Activated CD4-positive, alpha-beta T cell treated with anti-CD3 and anti-CD28 coated beads, Interleukin-2, amount 10 ng/mL, durations not matched to agents 7 days and 5 days (primary cell): ENCODE measurements at regions not wholly inside any gene's neighbourhood (a gene's known extent, or its start where the extent isn't known, plus 50 kb on each side); places are given as distances from the start of the nearest gene placed in this dataset.

Source experiments
- CTCF ChIA-PET: fragments of 350-600 bp; sonication (Branson Sonifier 250); formaldehyde crosslinking; loops from one replicate; lab custom pipeline; 2021; ENCODE audit warnings: antibody characterized with exemption; lab: Charles Lee
- POLR2A ChIA-PET: fragments of 350-600 bp; sonication (Branson Sonifier 250); formaldehyde crosslinking; loops from one replicate; lab custom pipeline; 2021; ENCODE audit warnings: antibody characterized with exemption; lab: Charles Lee
- DNase-seq: peaks from one replicate; pipeline ENCODE4 v3.0.0-alpha.2; 2020
- H3K27ac Mint-ChIP-seq: one replicate; pipeline ENCODE4 v1.8.0; 2021; ENCODE audit warnings: mild to moderate bottlenecking, moderate library complexity, mixed read lengths
- H3K27me3 Mint-ChIP-seq: one replicate; pipeline ENCODE4 v1.8.0; 2021; ENCODE audit warnings: mixed read lengths
- H3K36me3 Mint-ChIP-seq: one replicate; pipeline ENCODE4 v1.8.0; 2021; ENCODE audit warnings: low read depth, mixed read lengths
- H3K4me1 Mint-ChIP-seq: one replicate; pipeline ENCODE4 v1.8.0; 2021; ENCODE audit warnings: mixed read lengths
- H3K4me3 Mint-ChIP-seq: one replicate; pipeline ENCODE4 v1.8.0; 2021; ENCODE audit warnings: mild to moderate bottlenecking, moderate library complexity, mixed read lengths
- H3K9me3 Mint-ChIP-seq: one replicate; pipeline ENCODE4 v1.8.0; 2021; ENCODE audit warnings: mixed read lengths

GRCh38 chr3:25239042-25239441, 189.0 kb upstream of the RARB start:
- DNase-seq = no peak
- no peak overlapping the region for H3K27ac Mint-ChIP-seq
- H3K4me3 Mint-ChIP-seq = no peak overlapping the region
- ChIA-PET CTCF (no interaction called here), POLR2A (no interaction called here)
- H3K36me3 Mint-ChIP-seq = no peaks in the 10 kb centered on the region
- no peaks in the 10 kb centered on the region for H3K27me3 Mint-ChIP-seq
- H3K4me1 Mint-ChIP-seq = no peaks in the 10 kb centered on the region
- peaks cover 2% of the 10 kb centered on the region for H3K9me3 Mint-ChIP-seq

DNA sequence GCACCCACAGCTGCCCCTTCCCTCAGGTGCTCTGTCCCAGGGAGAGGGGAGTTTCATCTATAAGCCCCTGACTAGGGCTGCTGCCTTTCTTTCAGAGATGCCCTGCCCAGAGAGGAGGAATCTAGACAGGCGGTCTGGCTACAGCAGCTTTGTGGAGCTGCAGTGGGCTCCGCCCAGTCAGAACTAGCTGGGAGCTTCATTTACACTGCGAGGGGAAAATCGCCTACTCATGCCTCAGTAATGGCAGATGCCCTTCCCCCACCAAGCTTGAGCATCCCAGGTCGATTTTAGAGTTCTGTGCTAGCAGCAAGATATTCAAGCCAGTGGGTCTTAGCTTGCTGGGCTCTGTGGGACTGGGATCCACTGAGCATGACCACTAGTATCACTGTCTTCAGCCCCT, 181.2 kb upstream of the RARB start:
- Mint-ChIP-seq H3K27ac (no peak overlapping the region), H3K27me3 (no peaks in the 10 kb centered on the region), H3K36me3 (no peaks in the 10 kb centered on the region), H3K9me3 (peaks cover 11% of the 10 kb centered on the region), H3K4me3 (no peak overlapping the region), H3K4me1 (no peaks in the 10 kb centered on the region)
- ChIA-PET CTCF (no interaction called here), POLR2A (no interaction called here)
- DNase-seq = no peak

GRCh38 chr3:25252291-25252690, 175.8 kb upstream of the RARB start:
- POLR2A ChIA-PET = no interaction called here

GRCh38 chr3:25257026-25257425, 171.0 kb upstream of the RARB start:
- Mint-ChIP-seq H3K9me3 (peaks cover 2% of the 10 kb centered on the region), H3K4me1 (no peaks in the 10 kb centered on the region), H3K4me3 (no peak overlapping the region), H3K36me3 (no peaks in the 10 kb centered on the region), H3K27me3 (no peaks in the 10 kb centered on the region), H3K27ac (no peak overlapping the region)
- ChIA-PET CTCF (no interaction called here), POLR2A (no interaction called here)
- DNase-seq = no peak

More at GRCh38 chr3:25252291-25252690, 175.8 kb upstream of the RARB start:
- Mint-ChIP-seq H3K4me3 (no peak overlapping the region), H3K27me3 (no peaks in the 10 kb centered on the region), H3K36me3 (no peaks in the 10 kb centered on the region), H3K27ac (no peak overlapping the region), H3K9me3 (peaks cover 7% of the 10 kb centered on the region), H3K4me1 (no peaks in the 10 kb centered on the region)
- DNase-seq = no peak
- CTCF ChIA-PET = no interaction called here

GRCh38 chr3:25259871-25260270, 168.2 kb upstream of the RARB start:
- Mint-ChIP-seq H3K27ac (no peak overlapping the region), H3K9me3 (peaks cover 2% of the 10 kb centered on the region), H3K4me1 (no peaks in the 10 kb centered on the region), H3K36me3 (no peaks in the 10 kb centered on the region), H3K27me3 (no peaks in the 10 kb centered on the region), H3K4me3 (no peak overlapping the region)
- POLR2A ChIA-PET = no interaction called here
- CTCF ChIA-PET = no interaction called here
- DNase-seq = no peak

GRCh38 chr3:25262322-25262721, 165.7 kb upstream of the RARB start:
- no peaks in the 10 kb centered on the region for H3K4me1 Mint-ChIP-seq
- POLR2A ChIA-PET = no interaction called here
- no peaks in the 10 kb centered on the region for H3K36me3 Mint-ChIP-seq
- no peaks in the 10 kb centered on the region for H3K27me3 Mint-ChIP-seq
- H3K9me3 Mint-ChIP-seq = peaks cover 2% of the 10 kb centered on the region
- no peak overlapping the region for H3K4me3 Mint-ChIP-seq
- no peak overlapping the region for H3K27ac Mint-ChIP-seq
- no peak for DNase-seq
- CTCF ChIA-PET = no interaction called here

- ChIA-PET POLR2A (no interaction called here), CTCF (interaction anchor here (0.5 kb wide), 1 partner anchor 910 kb away, joined by 4 read pairs; no protein-coding TSS in a partner anchor)
- Mint-ChIP-seq H3K4me3 (no peak overlapping the region), H3K27ac (no peak overlapping the region), H3K27me3 (no peaks in the 10 kb centered on the region), H3K9me3 (no peaks in the 10 kb centered on the region), H3K4me1 (no peaks in the 10 kb centered on the region), H3K36me3 (no peaks in the 10 kb centered on the region)
- no peak for DNase-seq
Measured at GRCh38 chr3:25265284-25265683, 162.8 kb upstream of the RARB start.

DNA sequence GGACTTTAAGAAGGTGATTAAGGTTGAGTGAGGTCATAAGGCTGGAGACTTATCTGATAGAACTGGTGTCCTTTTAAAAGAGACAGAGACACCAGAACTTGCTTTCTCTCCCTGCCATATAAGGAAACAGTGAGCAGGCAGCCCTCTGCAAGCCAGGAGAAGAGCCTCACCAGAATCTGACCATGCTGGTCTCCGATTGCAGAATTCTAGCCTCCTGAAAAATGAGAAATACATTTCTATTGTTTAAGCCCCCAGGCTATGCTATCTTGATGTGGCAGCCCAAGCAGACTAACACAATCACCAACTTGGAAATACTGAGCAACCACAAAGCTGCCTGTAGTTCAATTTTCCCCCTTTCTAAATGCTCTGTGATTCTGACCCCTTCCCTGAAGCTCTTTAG, 161.4 kb upstream of the RARB start:
- ChIA-PET CTCF (no interaction called here), POLR2A (no interaction called here)
- no peak for DNase-seq

DNA sequence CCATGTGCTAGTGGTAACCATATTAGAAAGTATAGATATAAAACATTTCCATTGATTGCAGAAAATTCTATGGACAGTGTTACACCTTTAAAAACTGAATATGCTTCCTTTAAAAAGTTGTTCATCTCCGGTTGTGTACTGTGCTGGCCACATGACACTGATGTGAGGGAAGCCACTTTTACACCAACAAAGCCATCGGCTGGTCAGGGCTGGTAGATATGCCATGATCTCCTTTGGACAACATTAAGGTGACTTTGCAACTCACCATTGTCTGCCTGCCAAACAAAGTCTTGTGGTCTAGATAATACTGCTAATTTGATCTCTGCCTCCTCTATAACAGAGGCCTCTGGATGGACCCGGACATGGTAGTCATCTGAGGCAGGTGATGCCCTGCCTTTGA, 156.0 kb upstream of the RARB start:
- POLR2A ChIA-PET = no interaction called here
- no peak for DNase-seq
- Mint-ChIP-seq H3K27me3 (no peaks in the 10 kb centered on the region), H3K36me3 (no peaks in the 10 kb centered on the region), H3K9me3 (peaks cover 2% of the 10 kb centered on the region), H3K4me3 (no peak overlapping the region), H3K27ac (no peak overlapping the region), H3K4me1 (no peaks in the 10 kb centered on the region)
- CTCF ChIA-PET = no interaction called here

More for the DNA sequence above, 161.4 kb upstream of the RARB start:
- peaks cover 2% of the 10 kb centered on the region for H3K9me3 Mint-ChIP-seq
- H3K27me3 Mint-ChIP-seq = no peaks in the 10 kb centered on the region
- H3K27ac Mint-ChIP-seq = no peak overlapping the region
- H3K4me3 Mint-ChIP-seq = no peak overlapping the region
- H3K4me1 Mint-ChIP-seq = no peaks in the 10 kb centered on the region
- H3K36me3 Mint-ChIP-seq = no peaks in the 10 kb centered on the region

DNA sequence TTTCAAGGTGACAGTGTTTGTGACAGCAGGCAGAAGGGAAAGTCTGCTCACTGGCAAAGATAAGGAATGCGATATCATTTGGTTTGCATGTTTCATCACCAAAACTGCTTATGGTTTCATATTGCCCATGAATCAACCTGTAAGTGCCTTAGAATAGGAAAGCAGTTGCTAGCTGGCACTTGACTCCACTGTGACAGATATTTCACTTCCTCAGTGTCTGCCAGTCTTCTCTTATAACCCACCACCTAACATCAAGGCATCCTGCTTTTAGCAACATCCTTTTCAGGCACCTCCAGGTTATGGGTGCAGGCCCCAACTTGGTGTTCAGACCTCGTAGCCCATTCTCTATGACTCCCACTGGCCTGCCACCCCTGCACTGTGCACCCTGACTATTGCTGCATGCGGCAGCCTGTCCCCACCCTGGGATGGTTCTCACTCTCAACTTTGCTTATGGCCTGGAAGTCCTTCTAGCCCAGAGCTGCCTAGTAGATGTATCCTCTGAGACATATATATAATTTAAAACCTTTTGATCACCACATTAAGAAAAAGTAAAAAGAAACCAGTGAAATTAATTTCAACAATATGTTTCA, 154.4 kb upstream of the RARB start:
- H3K9me3 Mint-ChIP-seq = peaks cover 2% of the 10 kb centered on the region
- H3K36me3 Mint-ChIP-seq = no peaks in the 10 kb centered on the region
- H3K27me3 Mint-ChIP-seq = no peaks in the 10 kb centered on the region
- no peak overlapping the region for H3K27ac Mint-ChIP-seq
- ChIA-PET POLR2A (no interaction called here), CTCF (no interaction called here)
- H3K4me1 Mint-ChIP-seq = no peaks in the 10 kb centered on the region
- no peak overlapping the region for H3K4me3 Mint-ChIP-seq
- no peak for DNase-seq

DNA sequence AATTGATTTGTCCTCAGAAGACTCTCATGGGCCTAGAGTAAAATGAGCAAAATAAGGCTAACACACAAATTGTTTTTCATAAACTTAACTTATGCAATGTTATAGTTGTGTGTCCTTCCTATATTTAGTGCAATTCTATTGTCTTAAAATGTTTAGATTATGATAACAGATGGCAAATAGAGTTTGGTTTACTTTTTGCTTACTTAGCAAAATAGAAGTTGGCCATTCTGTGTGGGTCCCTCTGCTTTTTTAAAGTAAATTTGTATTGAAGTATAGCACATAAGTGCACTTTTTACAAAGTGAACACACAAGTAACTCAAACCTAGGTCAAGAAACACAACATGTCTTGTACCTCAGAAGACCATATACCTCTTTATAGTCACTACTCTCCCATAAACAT, 150.6 kb upstream of the RARB start:
- no peaks in the 10 kb centered on the region for H3K9me3 Mint-ChIP-seq
- no peak for DNase-seq
- H3K4me1 Mint-ChIP-seq = no peaks in the 10 kb centered on the region
- ChIA-PET CTCF (no interaction called here), POLR2A (no interaction called here)
- H3K36me3 Mint-ChIP-seq = no peaks in the 10 kb centered on the region
- no peak overlapping the region for H3K27ac Mint-ChIP-seq
- H3K4me3 Mint-ChIP-seq = no peak overlapping the region
- H3K27me3 Mint-ChIP-seq = no peaks in the 10 kb centered on the region

DNA sequence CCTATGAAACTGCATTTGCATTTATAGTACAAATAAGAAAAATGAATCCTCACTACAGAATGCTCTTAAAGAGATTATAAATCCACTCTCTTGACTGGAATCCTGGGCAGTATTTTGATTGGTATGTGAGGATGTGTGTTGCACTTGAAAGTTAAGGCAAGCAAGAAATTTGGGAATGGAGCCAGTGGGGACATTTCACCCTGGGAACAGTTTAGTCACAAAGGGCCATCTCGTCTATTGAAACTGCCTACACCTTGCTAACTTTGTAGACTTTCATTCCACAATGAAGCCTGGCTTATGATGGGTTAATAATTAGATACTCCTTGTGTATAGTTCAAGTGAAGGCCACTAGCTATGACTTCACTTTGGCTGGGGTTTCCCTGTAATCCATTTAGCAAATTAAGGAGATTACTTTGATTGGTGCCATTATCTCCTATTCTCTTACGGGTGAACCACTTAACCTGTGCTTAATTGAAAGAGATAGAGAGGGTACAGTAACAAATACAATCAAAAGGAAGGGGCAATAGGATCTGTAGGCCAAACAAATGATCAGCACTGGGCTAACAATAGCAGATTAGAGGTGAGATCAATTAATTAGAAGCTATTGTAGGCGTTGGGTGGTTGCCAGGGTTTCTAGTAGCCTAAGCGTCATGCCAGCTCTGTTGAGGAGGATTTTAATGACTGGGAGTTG, 146.9 kb upstream of the RARB start:
- CTCF ChIA-PET = no interaction called here
- POLR2A ChIA-PET = no interaction called here
- no peaks in the 10 kb centered on the region for H3K27me3 Mint-ChIP-seq

GRCh38 chr3:25281732-25282126, 146.3 kb upstream of the RARB start:
- no peak for DNase-seq
- POLR2A ChIA-PET = no interaction called here
- no peak overlapping the region for H3K4me3 Mint-ChIP-seq
- H3K27me3 Mint-ChIP-seq = no peaks in the 10 kb centered on the region
- H3K36me3 Mint-ChIP-seq = no peaks in the 10 kb centered on the region
- no peaks in the 10 kb centered on the region for H3K4me1 Mint-ChIP-seq
- H3K27ac Mint-ChIP-seq = no peak overlapping the region
- H3K9me3 Mint-ChIP-seq = peaks cover 1% of the 10 kb centered on the region
- CTCF ChIA-PET = no interaction called here

More for the DNA sequence above, 146.9 kb upstream of the RARB start:
- Mint-ChIP-seq H3K27ac (no peak overlapping the region), H3K4me3 (no peak overlapping the region), H3K4me1 (no peaks in the 10 kb centered on the region), H3K36me3 (no peaks in the 10 kb centered on the region), H3K9me3 (no peaks in the 10 kb centered on the region)
- no peak for DNase-seq

- no peak for DNase-seq
- Mint-ChIP-seq H3K4me1 (no peaks in the 10 kb centered on the region), H3K9me3 (peaks cover 1% of the 10 kb centered on the region), H3K27me3 (no peaks in the 10 kb centered on the region), H3K4me3 (no peak overlapping the region), H3K36me3 (no peaks in the 10 kb centered on the region), H3K27ac (no peak overlapping the region)
- POLR2A ChIA-PET = no interaction called here
- CTCF ChIA-PET = no interaction called here
Measured at GRCh38 chr3:25283613-25284012, 144.4 kb upstream of the RARB start.
